Activated CD8-positive, alpha-beta memory T cell treated with anti-CD3 and anti-CD28 coated beads, Interleukin-2, amount 50 U/mL, for 4 hours (primary cell): ENCODE measurements at regions not wholly inside any gene's neighbourhood (a gene's known extent, or its start where the extent isn't known, plus 50 kb on each side); places are given as distances from the start of the nearest gene placed in this dataset.

ENCODE experiments used
- DNase-seq: peaks from one replicate; pipeline ENCODE4 v3.0.0-alpha.2; 2020

GRCh38 chr3:34346656-34347055, 548.2 kb downstream of the PDCD6IP start:
- DNase-seq: no peak

- no peak for DNase-seq
These were observed 553.7 kb downstream of the PDCD6IP start for GRCh38 chr3:34351882-34352777.

GRCh38 chr3:34352778-34353331, 554.4 kb downstream of the PDCD6IP start:
- DNase-seq: no peak

- DNase-seq: no peak
These were observed 559.0 kb downstream of the PDCD6IP start for GRCh38 chr3:34357461-34357860.

GRCh38 chr3:34359064-34359463, 560.6 kb downstream of the PDCD6IP start:
- no peak for DNase-seq

- DNase-seq: no peak
These were observed 562.3 kb downstream of the PDCD6IP start for GRCh38 chr3:34360713-34361112.

GRCh38 chr3:34361921-34362320, 563.5 kb downstream of the PDCD6IP start:
- DNase-seq: no peak

GRCh38 chr3:34362910-34363309, 564.5 kb downstream of the PDCD6IP start:
- DNase-seq: no peak

GRCh38 chr3:34363881-34364280, 565.5 kb downstream of the PDCD6IP start:
- no peak for DNase-seq

- DNase-seq: no peak
These were observed 565.9 kb downstream of the PDCD6IP start for GRCh38 chr3:34364335-34364734.

- DNase-seq: no peak
These were observed 566.8 kb downstream of the PDCD6IP start for GRCh38 chr3:34365231-34365630.

- DNase-seq: no peak
These were observed 567.3 kb downstream of the PDCD6IP start for GRCh38 chr3:34365771-34366170.

GRCh38 chr3:34367521-34367920, 569.1 kb downstream of the PDCD6IP start:
- DNase-seq: no peak

GRCh38 chr3:34374521-34374920, 576.1 kb downstream of the PDCD6IP start:
- no peak for DNase-seq

GRCh38 chr3:34376691-34377090, 578.3 kb downstream of the PDCD6IP start:
- DNase-seq: no peak

- DNase-seq: no peak
These were observed 579.5 kb downstream of the PDCD6IP start for GRCh38 chr3:34377961-34378360.

GRCh38 chr3:34381243-34381642, 582.8 kb downstream of the PDCD6IP start:
- no peak for DNase-seq

- DNase-seq: no peak
These were observed 584.4 kb downstream of the PDCD6IP start for GRCh38 chr3:34382859-34383258.

GRCh38 chr3:34386309-34386708, 587.9 kb downstream of the PDCD6IP start:
- DNase-seq: no peak

GRCh38 chr3:34387826-34388564, 589.6 kb downstream of the PDCD6IP start:
- no peak for DNase-seq

- DNase-seq: no peak
These were observed 590.4 kb downstream of the PDCD6IP start for GRCh38 chr3:34388830-34389229.

- DNase-seq: no peak
These were observed 596.7 kb downstream of the PDCD6IP start for GRCh38 chr3:34394978-34395748.

- no peak for DNase-seq
These were observed 597.9 kb downstream of the PDCD6IP start for GRCh38 chr3:34396288-34396687.
